Astrocyte (in vitro differentiated cells and primary cell): ENCODE measurements at regions not wholly inside any gene's neighbourhood (a gene's known extent, or its start where the extent isn't known, plus 50 kb on each side); places are given as distances from the start of the nearest gene placed in this dataset.

Experiments
- CTCF ChIP-seq: IDR thresholded peaks from 2 replicates; pipeline ENCODE4 v1.5.1; 2011; ENCODE audit warnings: low read depth, mild to moderate bottlenecking, inconsistent platforms, low read length, moderate library complexity; ENCODE audit not compliant: insufficient read depth
- EZH2 ChIP-seq: IDR thresholded peaks from 2 replicates; pipeline ENCODE4 v1.6.1; 2012; ENCODE audit warnings: mild to moderate bottlenecking, low read length, inconsistent platforms; ENCODE audit not compliant: insufficient read depth

- no peak for TF ChIP-seq CTCF
- no peak for TF ChIP-seq EZH2
These were observed 399.8 kb downstream of the PLPP3 start for GRCh38 chr1:56179543-56179942.
